Naive B cell (primary cell): ENCODE measurements at regions not wholly inside any gene's neighbourhood (a gene's known extent, or its start where the extent isn't known, plus 50 kb on each side); places are given as distances from the start of the nearest gene placed in this dataset.
"Not testable (repeated sequence)": the region's sequence is repeated elsewhere in the genome, so short reads cannot be mapped to it uniquely, and the experiment has no call there.

Source experiments
- ATAC-seq, 2 donors: fragments of 150-1000 bp; cut with Tn5 transposase; 2 replicates each; pipeline ENCODE4 v1.10.0; 2021; ENCODE audit warnings: low read depth in 2 of 2, mild to moderate bottlenecking in 2 of 2, moderate library complexity in 2 of 2
- DNase-seq: peaks from one replicate; pipeline ENCODE4 v3.0.0; 2022
- H3K27ac Mint-ChIP-seq, 6 donors: one replicate each; pipeline ENCODE4 v1.8.0; 2020 to 2022; ENCODE audit warnings: mild to moderate bottlenecking in 6 of 6, mixed read lengths in 6 of 6, moderate library complexity in 5 of 6, inconsistent platforms in 2 of 6
- H3K27me3 Mint-ChIP-seq, 3 donors: one replicate each; pipeline ENCODE4 v1.8.0; 2021 to 2022; ENCODE audit warnings: mixed read lengths in 3 of 3, mild to moderate bottlenecking in 1 of 3
- H3K36me3 Mint-ChIP-seq, 2 donors: one replicate each; pipeline ENCODE4 v1.8.0; 2020 to 2022; ENCODE audit warnings: mixed read lengths in 2 of 2, inconsistent platforms in 1 of 2, mild to moderate bottlenecking in 1 of 2
- H3K4me1 Mint-ChIP-seq, 3 donors: one replicate each; pipeline ENCODE4 v1.8.0; 2020 to 2022; ENCODE audit warnings: mixed read lengths in 3 of 3, inconsistent platforms in 1 of 3, mild to moderate bottlenecking in 1 of 3, moderate library complexity in 1 of 3
- H3K4me3 Mint-ChIP-seq, 8 donors: one replicate each; pipeline ENCODE4 v1.8.0; 2020 to 2022; ENCODE audit warnings: mild to moderate bottlenecking in 8 of 8, mixed read lengths in 8 of 8, moderate library complexity in 8 of 8, inconsistent platforms in 2 of 8
- H3K9me3 Mint-ChIP-seq, 7 donors: one replicate each; pipeline ENCODE4 v1.8.0; 2020 to 2022; ENCODE audit warnings: mixed read lengths in 7 of 7, mild to moderate bottlenecking in 5 of 7, inconsistent platforms in 2 of 7, moderate library complexity in 1 of 7

GRCh38 chr1:172789840-172790239, 130.9 kb downstream of the FASLG start:
- Mint-ChIP-seq H3K9me3 (peaks cover 0 to 1% (median 0%) of the 10 kb centered on the region in 7 donors), H3K27ac (no peak overlapping the region), H3K4me1 (no peaks in the 10 kb centered on the region), H3K36me3 (no peaks in the 10 kb centered on the region), H3K27me3 (no peaks in the 10 kb centered on the region), H3K4me3 (no peak overlapping the region)
- DNase-seq (no peak), ATAC-seq (no peak)

- no peak overlapping the region for H3K27ac Mint-ChIP-seq
- no peak overlapping the region for H3K4me3 Mint-ChIP-seq
- H3K9me3 Mint-ChIP-seq: peaks cover 0 to 1% (median 0%) of the 10 kb centered on the region in 7 donors
- no peak for ATAC-seq
- DNase-seq: no peak
- H3K27me3 Mint-ChIP-seq: no peaks in the 10 kb centered on the region
- no peaks in the 10 kb centered on the region for H3K4me1 Mint-ChIP-seq
- H3K36me3 Mint-ChIP-seq: no peaks in the 10 kb centered on the region
Measured at GRCh38 chr1:172790245-172790644, 131.3 kb downstream of the FASLG start.

GRCh38 chr1:172793823-172794222, 134.9 kb downstream of the FASLG start:
- Mint-ChIP-seq H3K4me3 (no peak overlapping the region), H3K27ac (no peak overlapping the region), H3K36me3 (no peaks in the 10 kb centered on the region), H3K27me3 (no peaks in the 10 kb centered on the region), H3K9me3 (no peaks in the 10 kb centered on the region), H3K4me1 (no peaks in the 10 kb centered on the region)
- no peak for ATAC-seq
- no peak for DNase-seq

GRCh38 chr1:172795741-172796140, 136.8 kb downstream of the FASLG start:
- Mint-ChIP-seq H3K9me3 (no peaks in the 10 kb centered on the region), H3K27me3 (no peaks in the 10 kb centered on the region), H3K36me3 (no peaks in the 10 kb centered on the region), H3K27ac (no peak overlapping the region), H3K4me1 (no peaks in the 10 kb centered on the region), H3K4me3 (no peak overlapping the region)
- ATAC-seq (no peak), DNase-seq (no peak)

GRCh38 chr1:172799804-172800203, 140.9 kb downstream of the FASLG start:
- Mint-ChIP-seq H3K9me3 (peaks cover 5 to 17% (median 11%) of the 10 kb centered on the region in 7 donors), H3K27ac (peak overlapping the region in 1 of 6 donors; percentile 60)
- not testable (repeated sequence) for H3K4me3 Mint-ChIP-seq, H3K36me3 Mint-ChIP-seq, H3K27me3 Mint-ChIP-seq, H3K4me1 Mint-ChIP-seq, DNase-seq, ATAC-seq

GRCh38 chr1:172801771-172802322, 142.9 kb downstream of the FASLG start:
- Mint-ChIP-seq H3K4me3 (no peak overlapping the region), H3K4me1 (peaks cover 0 to 6% (median 5%) of the 10 kb centered on the region in 3 donors), H3K9me3 (peaks cover 5 to 17% (median 14%) of the 10 kb centered on the region in 7 donors), H3K36me3 (no peaks in the 10 kb centered on the region), H3K27me3 (no peaks in the 10 kb centered on the region), H3K27ac (no peak overlapping the region)
- ATAC-seq (no peak), DNase-seq (no peak)

- Mint-ChIP-seq H3K27me3 (no peaks in the 10 kb centered on the region), H3K4me3 (no peak overlapping the region), H3K36me3 (peaks cover 0 to 5% of the 10 kb centered on the region in 2 donors), H3K27ac (no peak overlapping the region), H3K9me3 (peaks cover 0 to 12% (median 10%) of the 10 kb centered on the region in 7 donors), H3K4me1 (peaks cover 7 to 17% (median 10%) of the 10 kb centered on the region in 3 donors)
- ATAC-seq: no peak
- no peak for DNase-seq
Measured at GRCh38 chr1:172809750-172810149, 150.8 kb downstream of the FASLG start.

GRCh38 chr1:172810480-172811175, 151.7 kb downstream of the FASLG start:
- no peaks in the 10 kb centered on the region for H3K27me3 Mint-ChIP-seq
- H3K36me3 Mint-ChIP-seq: peaks cover 0 to 5% of the 10 kb centered on the region in 2 donors
- no peak overlapping the region for H3K27ac Mint-ChIP-seq
- H3K9me3 Mint-ChIP-seq: peaks cover 0 to 17% (median 10%) of the 10 kb centered on the region in 7 donors
- DNase-seq (no peak), ATAC-seq (no peak)
- no peak overlapping the region for H3K4me3 Mint-ChIP-seq
- peaks cover 7 to 17% (median 10%) of the 10 kb centered on the region in 3 donors for H3K4me1 Mint-ChIP-seq

- H3K4me1 Mint-ChIP-seq: peaks cover 10 to 20% (median 11%) of the 10 kb centered on the region in 3 donors
- H3K36me3 Mint-ChIP-seq: peaks cover 0 to 5% of the 10 kb centered on the region in 2 donors
- ATAC-seq (no peak), DNase-seq (no peak)
- no peak overlapping the region for H3K4me3 Mint-ChIP-seq
- H3K27ac Mint-ChIP-seq: no peak overlapping the region
- peaks cover 0 to 15% (median 8%) of the 10 kb centered on the region in 7 donors for H3K9me3 Mint-ChIP-seq
- no peaks in the 10 kb centered on the region for H3K27me3 Mint-ChIP-seq
Measured at GRCh38 chr1:172811694-172812093, 152.8 kb downstream of the FASLG start.

- Mint-ChIP-seq H3K27me3 (no peaks in the 10 kb centered on the region), H3K36me3 (peaks cover 0 to 5% of the 10 kb centered on the region in 2 donors), H3K9me3 (peaks cover 0 to 15% (median 8%) of the 10 kb centered on the region in 7 donors), H3K4me1 (peaks cover 15 to 24% (median 16%) of the 10 kb centered on the region in 3 donors), H3K4me3 (no peak overlapping the region), H3K27ac (no peak overlapping the region)
- DNase-seq (no peak), ATAC-seq (no peak)
Measured at GRCh38 chr1:172812118-172812517, 153.2 kb downstream of the FASLG start.

GRCh38 chr1:172813330-172813729, 154.4 kb downstream of the FASLG start:
- no peak for DNase-seq
- Mint-ChIP-seq H3K9me3 (peaks cover 0 to 11% (median 8%) of the 10 kb centered on the region in 7 donors), H3K4me1 (peaks cover 26 to 36% (median 27%) of the 10 kb centered on the region in 3 donors), H3K36me3 (peaks cover 0 to 5% of the 10 kb centered on the region in 2 donors), H3K4me3 (no peak overlapping the region), H3K27me3 (no peaks in the 10 kb centered on the region), H3K27ac (no peak overlapping the region)
- no peak for ATAC-seq

- no peaks in the 10 kb centered on the region for H3K27me3 Mint-ChIP-seq
- H3K36me3 Mint-ChIP-seq: peaks cover 0 to 5% of the 10 kb centered on the region in 2 donors
- ATAC-seq: no peak
- H3K9me3 Mint-ChIP-seq: peaks cover 0 to 11% (median 8%) of the 10 kb centered on the region in 7 donors
- no peak for DNase-seq
- H3K4me3 Mint-ChIP-seq: no peak overlapping the region
- H3K4me1 Mint-ChIP-seq: peaks cover 32 to 45% (median 35%) of the 10 kb centered on the region in 3 donors
- H3K27ac Mint-ChIP-seq: no peak overlapping the region
Measured at GRCh38 chr1:172814428-172814827, 155.5 kb downstream of the FASLG start.

GRCh38 chr1:172815740-172816139, 156.8 kb downstream of the FASLG start:
- Mint-ChIP-seq H3K4me3 (no peak overlapping the region), H3K27ac (peak overlapping the region in 2 of 6 donors; percentile 23 to 88), H3K36me3 (peaks cover 0 to 5% of the 10 kb centered on the region in 2 donors), H3K4me1 (peaks cover 38 to 42% (median 40%) of the 10 kb centered on the region in 3 donors), H3K27me3 (no peaks in the 10 kb centered on the region), H3K9me3 (peaks cover 0 to 11% (median 8%) of the 10 kb centered on the region in 7 donors)
- ATAC-seq (no peak), DNase-seq (no peak)
